K562 (cell line): ENCODE measurements at regions not wholly inside any gene's neighbourhood (a gene's known extent, or its start where the extent isn't known, plus 50 kb on each side); places are given as distances from the start of the nearest gene placed in this dataset.

Experiments
- ATAC-seq: fragments of 200-7000 bp; cut with Tn5 transposase; 3 replicates; pipeline ENCODE4 v1.9.1; 2020; ENCODE audit warnings: moderate library complexity
- BruUV-seq: library from RNA; stranded (reverse); fragments of 400-500 nt; replicated peaks from 2 replicates; lab custom pipeline; 2021; lab: Mats Ljungman, UMichigan
- CTCF ChIA-PET: fragments of 300-600 bp; formaldehyde crosslinking; extraction: SDS; loops from one replicate; lab custom pipeline; 2021; ENCODE audit warnings: low intra/inter-chr PET ratio; lab: Yijun Ruan, JAX
- POLR2A ChIA-PET: fragments of 300-600, 350-650 bp; sonication (Branson Sonifier 250); formaldehyde crosslinking; extraction: SDS; loops from one replicate; lab custom pipeline; 2021; ENCODE audit warnings: antibody characterized with exemption, inconsistent platforms; lab: Yijun Ruan, JAX
- DNase-seq, 4 experiments: peaks; one replicate each; pipeline versions ENCODE4 v3.0.0 to v3.0.0-alpha.2; 2011 to 2018; ENCODE audit warnings: low spot score in 3 of 4, mixed read lengths in 3 of 4; ENCODE audit errors: extremely low read depth in 1 of 4
- FAIRE-seq: peaks from 2 replicates; lab custom pipeline; 2011; peaks lifted over from hg19 to GRCh38; lab: Jason Lieb, UNC
- H2AFZ ChIP-seq: 2 replicates; pipeline ENCODE4 v1.6.0; 2011; ENCODE audit warnings: low read depth, low read length, control low read depth, inconsistent platforms
- H3K27ac ChIP-seq: fragments of 200-600 bp; 3 replicates; pipeline ENCODE4 v1.8.0; 2011; ENCODE audit warnings: low read depth, mild to moderate bottlenecking, control low read depth, inconsistent platforms, low read length, moderate library complexity, mixed read lengths; ENCODE audit errors: extremely low read depth
- H3K27me3 ChIP-seq, 2 experiments: fragments of 300-600 bp in 1 of 2; 2 replicates in 1 of 2; 3 replicates in 1 of 2; pipeline versions ENCODE4 v1.6.0 to v1.8.0; 2011; ENCODE audit warnings: inconsistent platforms in 2 of 2, low read length in 2 of 2, mild to moderate bottlenecking in 1 of 2, mixed read lengths in 1 of 2, moderate library complexity in 1 of 2; ENCODE audit not compliant: control insufficient read depth in 2 of 2, insufficient read depth in 2 of 2
- H3K36me3 ChIP-seq: fragments of 300-600 bp; 3 replicates; pipeline ENCODE4 v1.8.0; 2011; ENCODE audit warnings: mild to moderate bottlenecking, low read length, inconsistent platforms; ENCODE audit not compliant: control insufficient read depth, insufficient read depth
- H3K4me1 ChIP-seq, 2 experiments: fragments of 200-600 bp in 1 of 2; replicated peaks in 1 of 2; 2 replicates in 1 of 2; 3 replicates in 1 of 2; pipeline versions ENCODE4 v1.5.1 to v1.8.0; 2011; ENCODE audit warnings: inconsistent platforms in 2 of 2, low read length in 2 of 2, mild to moderate bottlenecking in 1 of 2, mixed read lengths in 1 of 2, moderate library complexity in 1 of 2; ENCODE audit not compliant: control insufficient read depth in 2 of 2, insufficient read depth in 2 of 2
- H3K4me2 ChIP-seq: 2 replicates; pipeline ENCODE4 v1.6.1; 2011; ENCODE audit warnings: low read length, control low read depth, inconsistent platforms, mixed read lengths; ENCODE audit not compliant: insufficient read depth
- H3K4me3 ChIP-seq: fragments of 200-600 bp; sonication (generic), shearing (Covaris generic); 2 replicates; pipeline ENCODE4 v1.5.1; 2016; ENCODE audit warnings: control low read depth, inconsistent platforms
- H3K79me2 ChIP-seq: fragments of 200-600 bp; 3 replicates; pipeline ENCODE4 v1.8.0; 2011; ENCODE audit warnings: low read length, inconsistent platforms; ENCODE audit not compliant: control insufficient read depth, insufficient read depth
- H3K9ac ChIP-seq, 2 experiments: 2 replicates each; pipeline versions ENCODE4 v1.6.0 to v1.6.1; 2011; ENCODE audit warnings: low read depth in 2 of 2, low read length in 2 of 2, control low read depth in 1 of 2, inconsistent platforms in 1 of 2, mild to moderate bottlenecking in 1 of 2, mixed read lengths in 1 of 2; ENCODE audit not compliant: insufficient read depth in 1 of 2
- H3K9me1 ChIP-seq: one replicate; pipeline ENCODE4 v1.6.0; 2011; ENCODE audit warnings: inconsistent platforms, mild to moderate bottlenecking, low read length, moderate library complexity; ENCODE audit not compliant: control insufficient read depth, insufficient read depth
- H3K9me3 ChIP-seq: replicated peaks from 2 replicates; pipeline ENCODE4 v1.5.1; 2011; ENCODE audit warnings: low read depth, low read length, inconsistent platforms; ENCODE audit not compliant: control insufficient read depth, insufficient read depth
- H4K20me1 ChIP-seq: replicated peaks from 2 replicates; pipeline ENCODE4 v1.6.1; 2011; ENCODE audit warnings: low read length, inconsistent platforms, mixed read lengths; ENCODE audit not compliant: control insufficient read depth, insufficient read depth
- ARHGAP35 ChIP-seq: fragments of 450-650 bp; IDR thresholded peaks from 2 replicates; pipeline ENCODE4 v1.6.1; 2018; ENCODE audit not compliant: partially characterized antibody
- ARNT ChIP-seq, 2 experiments: fragments of 450-650 bp; IDR thresholded peaks; 2 replicates each; pipeline ENCODE4 v1.6.1; 2016; ENCODE audit warnings: mild to moderate bottlenecking in 1 of 2
- ATF3 ChIP-seq, 2 experiments: fragments of 450-650 bp in 1 of 2; sonication (generic) in 1 of 2; formaldehyde crosslinking in 1 of 2; IDR thresholded peaks in 1 of 2; conservative IDR thresholded peaks in 1 of 2; 2 replicates each; pipeline versions ENCODE4 v1.6.1 to v1.8.1; 2016 to 2023; ENCODE audit warnings: mild to moderate bottlenecking in 2 of 2, moderate library complexity in 2 of 2, inconsistent platforms in 1 of 2, missing genetic modification reagents in 1 of 2
- CHD2 ChIP-seq: IDR thresholded peaks from 2 replicates; pipeline ENCODE4 v1.6.1; 2011; ENCODE audit warnings: low read depth, low read length
- CREB5 ChIP-seq: fragments of 250-450 bp; sonication (Bioruptor Pico); IDR thresholded peaks from 2 replicates; pipeline ENCODE4 v1.5.0; 2020; ENCODE audit warnings: mild to moderate bottlenecking
- E2F4 ChIP-seq: sonication (generic); formaldehyde crosslinking; IDR thresholded peaks from 2 replicates; pipeline ENCODE4 v1.8.0; 2022; ENCODE audit warnings: mild to moderate bottlenecking, low read depth, missing genetic modification reagents
- ETV5 ChIP-seq: sonication (generic); formaldehyde crosslinking; IDR thresholded peaks from 2 replicates; pipeline ENCODE4 v1.4.0; 2020; ENCODE audit warnings: low read depth, mild to moderate bottlenecking, missing genetic modification reagents
- HDAC3 ChIP-seq: fragments of 450-650 bp; IDR thresholded peaks from 2 replicates; pipeline ENCODE4 v1.6.1; 2018; ENCODE audit warnings: borderline replicate concordance, mild to moderate bottlenecking, moderate library complexity; ENCODE audit not compliant: partially characterized antibody
- KDM4B ChIP-seq, 2 experiments: fragments of 450-650 bp in 1 of 2; sonication (generic) in 1 of 2; IDR thresholded peaks; 2 replicates each; pipeline ENCODE4 v1.6.1; 2016 to 2017; ENCODE audit warnings: borderline replicate concordance in 2 of 2, antibody characterized with exemption in 1 of 2, low read depth in 1 of 2, mild to moderate bottlenecking in 1 of 2
- L3MBTL2 ChIP-seq: fragments of 450-650 bp; IDR thresholded peaks from 2 replicates; pipeline ENCODE4 v1.6.1; 2016; ENCODE audit warnings: mild to moderate bottlenecking, moderate library complexity
- MAFF ChIP-seq: IDR thresholded peaks from 2 replicates; pipeline ENCODE4 v1.6.1; 2012; ENCODE audit warnings: low read length, improper control_type of control experiment
- MCM7 ChIP-seq, 2 experiments: fragments of 450-650 bp; IDR thresholded peaks; 2 replicates each; pipeline ENCODE4 v1.6.1; 2016 to 2018
- PTTG1 ChIP-seq: fragments of 450-650 bp; IDR thresholded peaks from 2 replicates; pipeline ENCODE4 v1.6.1; 2016; ENCODE audit warnings: low read depth, mild to moderate bottlenecking, missing genetic modification characterization, missing compliant biosample characterization
- RB1 ChIP-seq: fragments of 450-650 bp; IDR thresholded peaks from 2 replicates; pipeline ENCODE4 v1.6.1; 2017; ENCODE audit warnings: low read depth, mild to moderate bottlenecking
- SAFB ChIP-seq: fragments of 200-400 bp; formaldehyde crosslinking; IDR thresholded peaks from 2 replicates; pipeline ENCODE4 v1.6.1; 2017; ENCODE audit warnings: low read depth, low read length, borderline replicate concordance
- ZFP36 ChIP-seq: fragments of 150-350 bp; IDR thresholded peaks from 2 replicates; pipeline ENCODE4 v1.6.1; 2018; ENCODE audit warnings: low read length, low read depth; ENCODE audit not compliant: partially characterized antibody
- ZNF174 ChIP-seq: fragments of 250-450 bp; sonication (Bioruptor Pico); IDR thresholded peaks from 2 replicates; pipeline ENCODE4 v1.4.0; 2020; ENCODE audit warnings: mild to moderate bottlenecking
- WGBS: fragments of 100-300 bp; shearing (Covaris generic); methylation state at CpG from one replicate; pipeline ENCODE4 v1.1.6; 2016; ENCODE audit warnings: low coverage, mixed read lengths; ENCODE audit not compliant: insufficient coverage; ENCODE audit errors: missing lambda C conversion rate; 5-methylcytosine and 5-hydroxymethylcytosine counted together
- in situ Hi-C: fragments of 300-500 bp; cut with MboI; formaldehyde crosslinking; loops from 4 replicates; pipeline ENCODE4 v1.15.0; 2018; ENCODE audit warnings: inconsistent platforms, mixed read lengths
- intact Hi-C: fragments of 100-400 bp; cut with micrococcal nuclease; formaldehyde crosslinking; loops from 2 replicates; pipeline ENCODE4 v1.14.2; 2022

- CTCF ChIA-PET: no interaction called here
- no TSS peak for BruUV-seq
- in situ Hi-C loops: no loop called here
These were observed 551.1 kb upstream of the CELF4 start for GRCh38 chr18:38116716-38117115.

More at GRCh38 chr18:38116716-38117115, 551.1 kb upstream of the CELF4 start:
- no peaks in the 10 kb centered on the region for H3K4me1 ChIP-seq
- no peaks in the 10 kb centered on the region for H3K9me1 ChIP-seq
- DNase-seq: no peak
- no peak overlapping the region for H3K4me2 ChIP-seq
- TF ChIP-seq SAFB (no peak), E2F4 (no peak), MAFF (no peak), ZFP36 (no peak), ZNF174 (CRISPR knock-in tag) (no peak), CREB5 (CRISPR knock-in tag) (no peak), ARNT (IDR thresholded peaks at IDR 0.05) (no peak), L3MBTL2 (no peak), ATF3 (IDR thresholded peaks at IDR 0.05) (no peak), ATF3 (CRISPR knock-in tag; conservative IDR thresholded peaks at IDR 0.05) (no peak), KDM4B (IDR thresholded peaks at IDR 0.05; ENCODE audit: borderline replicate concordance in 2 of 2, low read depth in 1 of 2) (no peak), HDAC3 (no peak), ARHGAP35 (no peak), MCM7 (IDR thresholded peaks at IDR 0.05) (no peak), ETV5 (CRISPR knock-in tag) (no peak), PTTG1 (tag) (no peak), RB1 (no peak), CHD2 (no peak)
- TF ChIP-seq, all 486 proteins: peak for 0
- no peak overlapping the region for H3K4me3 ChIP-seq
- H4K20me1 ChIP-seq: no peaks in the 10 kb centered on the region
- FAIRE-seq (no peak), ATAC-seq (no peak)
- POLR2A ChIA-PET: no interaction called here
- intact Hi-C loops: no loop called here
- 0% methylated on average over 3 of the region's 3 CpGs for WGBS
- H3K36me3 ChIP-seq: no peaks in the 10 kb centered on the region
- no peaks in the 10 kb centered on the region for H3K9me3 ChIP-seq
- H3K27me3 ChIP-seq: no peaks in the 10 kb centered on the region
- H3K27ac ChIP-seq: no peak overlapping the region
- H2AFZ ChIP-seq: no peak overlapping the region
- H3K9ac ChIP-seq: no peak overlapping the region
- H3K79me2 ChIP-seq: no peaks in the 10 kb centered on the region
